ENCODE measurements at regions not wholly inside any gene's neighbourhood (a gene's known extent, or its start where the extent isn't known, plus 50 kb on each side); places are given as distances from the start of the nearest gene placed in this dataset.

DNA sequence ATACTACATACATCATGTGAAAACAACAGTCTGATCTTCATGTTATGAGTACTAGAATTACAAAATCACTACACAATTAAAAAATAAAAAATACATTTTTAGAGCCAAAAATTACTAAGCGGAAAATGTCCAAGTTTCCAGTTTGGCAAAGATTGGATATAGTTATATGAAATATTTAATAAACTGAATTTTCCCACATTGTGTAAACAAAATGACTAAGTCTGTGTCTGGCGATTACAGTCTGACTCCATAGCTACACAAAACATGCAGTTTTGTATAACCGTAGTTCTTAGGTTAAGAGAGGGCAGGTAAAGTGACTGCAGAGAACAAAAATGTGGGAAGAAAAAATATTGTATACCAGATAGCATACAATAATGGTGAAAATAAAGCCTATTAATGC lies 59.2 kb upstream of the TMEM47 start:
- DNase-seq (ENCODE audit: extremely low spot score) = no peak
- ChIA-PET POLR2A (no interaction called here), CTCF (interaction anchor here (1.4 kb wide), 1 partner anchor 9 kb away, joined by 3 read pairs; no protein-coding TSS in a partner anchor)
- TF ChIP-seq, protein P1, sequence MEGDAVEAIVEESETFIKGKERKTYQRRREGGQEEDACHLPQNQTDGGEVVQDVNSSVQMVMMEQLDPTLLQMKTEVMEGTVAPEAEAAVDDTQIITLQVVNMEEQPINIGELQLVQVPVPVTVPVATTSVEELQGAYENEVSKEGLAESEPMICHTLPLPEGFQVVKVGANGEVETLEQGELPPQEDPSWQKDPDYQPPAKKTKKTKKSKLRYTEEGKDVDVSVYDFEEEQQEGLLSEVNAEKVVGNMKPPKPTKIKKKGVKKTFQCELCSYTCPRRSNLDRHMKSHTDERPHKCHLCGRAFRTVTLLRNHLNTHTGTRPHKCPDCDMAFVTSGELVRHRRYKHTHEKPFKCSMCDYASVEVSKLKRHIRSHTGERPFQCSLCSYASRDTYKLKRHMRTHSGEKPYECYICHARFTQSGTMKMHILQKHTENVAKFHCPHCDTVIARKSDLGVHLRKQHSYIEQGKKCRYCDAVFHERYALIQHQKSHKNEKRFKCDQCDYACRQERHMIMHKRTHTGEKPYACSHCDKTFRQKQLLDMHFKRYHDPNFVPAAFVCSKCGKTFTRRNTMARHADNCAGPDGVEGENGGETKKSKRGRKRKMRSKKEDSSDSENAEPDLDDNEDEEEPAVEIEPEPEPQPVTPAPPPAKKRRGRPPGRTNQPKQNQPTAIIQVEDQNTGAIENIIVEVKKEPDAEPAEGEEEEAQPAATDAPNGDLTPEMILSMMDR (IDR thresholded peaks at IDR 0.05; ENCODE audit: control extremely low read depth, extremely low read depth, low read depth, missing control alignments) = no peak

DNA sequence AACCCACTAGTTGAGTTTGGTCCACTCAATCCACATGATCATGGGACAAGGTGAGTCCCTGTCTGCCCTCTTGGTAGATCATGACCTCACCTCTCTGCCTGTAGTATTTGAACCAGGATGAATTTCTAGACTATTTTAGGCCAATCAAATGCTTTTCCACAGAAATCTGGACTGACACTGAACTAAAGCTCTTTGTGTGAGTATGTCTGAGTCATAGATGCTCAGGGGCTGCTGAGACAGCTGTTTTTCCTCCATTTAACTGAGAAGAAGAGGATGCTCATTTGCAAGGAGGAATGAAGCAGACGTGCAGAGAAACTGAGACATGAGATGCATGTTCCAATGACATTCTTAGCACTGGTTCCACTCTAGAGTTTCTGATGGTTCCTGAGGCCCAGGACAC lies 77.3 kb upstream of the TMEM47 start:
- ChIA-PET POLR2A (no interaction called here), CTCF (no interaction called here)
- TF ChIP-seq, protein P1 (IDR thresholded peaks at IDR 0.05; ENCODE audit: control extremely low read depth, extremely low read depth, low read depth, missing control alignments) = no peak
- no peak for DNase-seq (ENCODE audit: extremely low spot score)

DNA sequence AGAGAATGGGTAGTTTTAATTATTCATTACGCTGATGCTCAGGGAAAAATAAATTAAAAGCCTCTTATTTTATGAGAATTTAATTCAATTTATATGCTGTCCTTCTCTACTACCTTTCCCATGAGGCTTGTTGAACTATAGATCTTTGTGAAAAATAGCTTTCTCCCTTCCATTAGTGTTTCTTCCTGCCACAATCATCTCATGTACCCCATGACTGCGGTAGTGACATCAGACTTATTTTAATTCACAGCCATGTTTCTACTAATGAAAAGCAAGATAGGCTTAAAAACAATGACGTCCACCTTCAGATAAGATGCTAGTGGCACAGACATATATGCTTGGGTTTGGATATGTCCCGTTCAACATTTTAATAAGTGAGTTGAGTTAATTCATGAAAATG lies 87.4 kb upstream of the TMEM47 start:
- TF ChIP-seq, protein P1 (IDR thresholded peaks at IDR 0.05; ENCODE audit: control extremely low read depth, extremely low read depth, low read depth, missing control alignments) = no peak
- no peak for DNase-seq (ENCODE audit: extremely low spot score)
- ChIA-PET CTCF (no interaction called here), POLR2A (no interaction called here)

DNA sequence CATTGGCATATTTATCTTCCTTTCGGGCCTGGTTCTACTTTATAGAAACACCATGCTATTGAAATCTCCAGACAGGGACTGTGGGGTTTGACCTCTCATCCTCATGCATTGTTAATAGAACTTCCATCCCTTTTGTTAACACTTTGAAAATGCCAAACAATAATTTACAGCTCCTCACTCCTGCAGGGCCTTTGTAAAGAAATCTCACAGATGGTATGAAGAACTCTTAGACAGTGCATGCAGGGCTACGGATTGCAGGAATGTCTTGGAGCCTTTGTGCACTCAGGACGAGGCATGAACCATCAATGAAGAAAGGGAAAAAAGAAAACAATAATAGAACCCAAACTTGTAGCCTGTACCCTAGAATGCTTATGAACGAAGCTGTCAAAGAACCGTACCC lies 92.8 kb upstream of the TMEM47 start:
- ChIA-PET POLR2A (no interaction called here), CTCF (no interaction called here)
- TF ChIP-seq, protein P1 (IDR thresholded peaks at IDR 0.05; ENCODE audit: control extremely low read depth, extremely low read depth, low read depth, missing control alignments) = no peak
- DNase-seq (ENCODE audit: extremely low spot score) = no peak

DNA sequence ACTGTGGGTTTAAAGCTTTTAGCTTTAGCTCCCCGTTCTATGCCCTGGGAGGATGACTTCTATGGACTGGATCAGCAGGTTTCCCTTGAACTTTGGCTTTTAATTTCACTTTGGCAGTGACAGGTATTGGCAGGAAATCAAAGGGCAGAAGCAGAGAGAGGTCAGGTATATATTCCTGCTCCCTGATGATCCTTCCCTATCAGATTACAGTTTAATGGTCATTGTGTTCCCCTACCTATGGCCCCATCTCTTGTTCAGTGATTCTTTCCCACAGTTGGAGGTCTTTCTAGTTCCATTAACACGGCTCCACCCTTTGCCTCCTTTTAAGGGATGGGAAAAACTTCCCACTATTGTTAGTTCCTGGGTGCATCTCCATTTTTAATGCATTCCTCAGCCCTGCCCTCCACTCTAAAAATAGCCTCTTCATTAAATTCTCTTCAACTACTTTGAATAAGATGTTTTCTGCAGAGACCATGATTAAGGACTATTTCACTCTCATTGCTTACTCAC lies 107.8 kb upstream of the TMEM47 start:
- CTCF ChIA-PET = no interaction called here
- POLR2A ChIA-PET = no interaction called here
- no peak for DNase-seq (ENCODE audit: extremely low spot score)
- TF ChIP-seq, protein P1 (IDR thresholded peaks at IDR 0.05; ENCODE audit: control extremely low read depth, extremely low read depth, low read depth, missing control alignments) = no peak

DNA sequence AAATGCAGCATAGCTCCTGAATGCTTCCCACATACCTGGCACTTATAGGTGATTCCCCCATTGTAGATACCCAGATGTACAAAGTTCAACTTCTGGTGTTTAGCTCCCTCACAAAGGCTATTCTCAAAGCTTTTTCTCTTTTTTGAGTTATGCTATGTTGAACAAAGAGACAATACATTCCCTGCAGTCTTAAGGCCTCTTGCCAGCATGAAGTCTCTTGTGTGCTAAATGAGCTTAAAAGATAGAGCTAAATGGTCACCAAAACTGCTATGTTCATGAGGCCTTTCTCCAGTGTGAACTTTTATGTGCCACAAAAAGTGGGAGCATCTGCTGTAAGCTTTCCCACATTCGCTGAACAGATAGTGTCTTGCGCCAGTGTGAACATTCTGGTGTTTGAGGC lies 111.2 kb upstream of the TMEM47 start:
- CTCF ChIA-PET = no interaction called here
- TF ChIP-seq, protein P1 (IDR thresholded peaks at IDR 0.05; ENCODE audit: control extremely low read depth, extremely low read depth, low read depth, missing control alignments) = no peak
- no peak for DNase-seq (ENCODE audit: extremely low spot score)
- POLR2A ChIA-PET = no interaction called here

DNA sequence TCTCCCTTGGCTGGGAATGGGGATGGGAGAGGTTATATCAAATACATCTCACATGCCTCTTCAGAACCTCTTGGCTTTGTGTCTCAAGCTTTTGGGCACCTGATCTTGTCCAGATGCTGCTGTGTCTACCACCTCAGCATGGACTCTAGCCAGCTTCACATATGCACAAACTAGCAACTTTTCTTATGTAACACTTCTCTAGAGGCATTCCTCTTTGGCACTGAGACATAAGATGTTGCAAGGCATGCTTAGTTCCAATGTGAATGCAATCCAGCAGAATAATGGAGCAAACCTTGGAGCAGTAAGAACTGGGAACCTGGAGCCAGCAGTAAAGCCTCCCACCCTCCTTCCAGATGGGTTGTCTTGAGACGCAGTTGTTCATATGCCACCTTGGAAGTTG lies 113.4 kb upstream of the TMEM47 start:
- TF ChIP-seq, protein P1 (IDR thresholded peaks at IDR 0.05; ENCODE audit: control extremely low read depth, extremely low read depth, low read depth, missing control alignments) = no peak
- POLR2A ChIA-PET = no interaction called here
- no peak for DNase-seq (ENCODE audit: extremely low spot score)
- CTCF ChIA-PET = no interaction called here

Measured in GM10248 (cell line).